Keratinocyte (primary cell): ENCODE measurements at regions not wholly inside any gene's neighbourhood (a gene's known extent, or its start where the extent isn't known, plus 50 kb on each side); places are given as distances from the start of the nearest gene placed in this dataset.

ENCODE experiments used
- EZH2 ChIP-seq: IDR thresholded peaks from one replicate; pipeline ENCODE4 v1.6.1; 2012; ENCODE audit warnings: inconsistent platforms, mild to moderate bottlenecking, low read length, moderate library complexity
- TF ChIP-seq, protein P1 (sequence below), 3 experiments: IDR thresholded peaks in 1 of 3; conservative IDR thresholded peaks in 1 of 3; optimal IDR thresholded peaks in 1 of 3; 2 replicates in 2 of 3; 3 replicates in 1 of 3; pipeline versions ENCODE3 to v1.5.1; 2011; ENCODE audit warnings: low read length in 3 of 3, mild to moderate bottlenecking in 3 of 3, moderate library complexity in 2 of 3, control low read depth in 1 of 3, inconsistent platforms in 1 of 3; ENCODE audit not compliant: insufficient read depth in 2 of 3; ENCODE audit errors: extremely low read depth in 1 of 3

GRCh38 chr2:133726973-133727372 lies 158.7 kb upstream of the NCKAP5 start:
- no peak for TF ChIP-seq EZH2
- TF ChIP-seq, protein P1, sequence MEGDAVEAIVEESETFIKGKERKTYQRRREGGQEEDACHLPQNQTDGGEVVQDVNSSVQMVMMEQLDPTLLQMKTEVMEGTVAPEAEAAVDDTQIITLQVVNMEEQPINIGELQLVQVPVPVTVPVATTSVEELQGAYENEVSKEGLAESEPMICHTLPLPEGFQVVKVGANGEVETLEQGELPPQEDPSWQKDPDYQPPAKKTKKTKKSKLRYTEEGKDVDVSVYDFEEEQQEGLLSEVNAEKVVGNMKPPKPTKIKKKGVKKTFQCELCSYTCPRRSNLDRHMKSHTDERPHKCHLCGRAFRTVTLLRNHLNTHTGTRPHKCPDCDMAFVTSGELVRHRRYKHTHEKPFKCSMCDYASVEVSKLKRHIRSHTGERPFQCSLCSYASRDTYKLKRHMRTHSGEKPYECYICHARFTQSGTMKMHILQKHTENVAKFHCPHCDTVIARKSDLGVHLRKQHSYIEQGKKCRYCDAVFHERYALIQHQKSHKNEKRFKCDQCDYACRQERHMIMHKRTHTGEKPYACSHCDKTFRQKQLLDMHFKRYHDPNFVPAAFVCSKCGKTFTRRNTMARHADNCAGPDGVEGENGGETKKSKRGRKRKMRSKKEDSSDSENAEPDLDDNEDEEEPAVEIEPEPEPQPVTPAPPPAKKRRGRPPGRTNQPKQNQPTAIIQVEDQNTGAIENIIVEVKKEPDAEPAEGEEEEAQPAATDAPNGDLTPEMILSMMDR (optimal IDR thresholded peaks at IDR 0.05 in 1 of 3, IDR thresholded peaks at IDR 0.05 in 1 of 3, conservative IDR thresholded peaks at IDR 0.05 in 1 of 3; ENCODE audit: extremely low read depth in 1 of 3, insufficient read depth in 2 of 3, low read length in 3 of 3) = no peak
